Esophagus muscularis mucosa (tissue), 3 donors: ENCODE measurements at regions not wholly inside any gene's neighbourhood (a gene's known extent, or its start where the extent isn't known, plus 50 kb on each side); places are given as distances from the start of the nearest gene placed in this dataset.

Experiments
- POLR2A ChIP-seq: fragments of 450-650 bp; IDR thresholded peaks from one replicate; pipeline ENCODE4 v1.6.1; 2017; ENCODE audit warnings: antibody characterized with exemption, moderate library complexity, mild to moderate bottlenecking, low read depth
- TF ChIP-seq, protein P1 (sequence below), 3 experiments: fragments of 200-600 bp in 2 of 3; fragments of 450-650 bp in 1 of 3; sonication (generic) in 2 of 3; IDR thresholded peaks; one replicate each; pipeline ENCODE4 v1.5.1; 2017 to 2019; ENCODE audit warnings: antibody characterized with exemption in 3 of 3, mild to moderate bottlenecking in 2 of 3, moderate library complexity in 1 of 3

DNA sequence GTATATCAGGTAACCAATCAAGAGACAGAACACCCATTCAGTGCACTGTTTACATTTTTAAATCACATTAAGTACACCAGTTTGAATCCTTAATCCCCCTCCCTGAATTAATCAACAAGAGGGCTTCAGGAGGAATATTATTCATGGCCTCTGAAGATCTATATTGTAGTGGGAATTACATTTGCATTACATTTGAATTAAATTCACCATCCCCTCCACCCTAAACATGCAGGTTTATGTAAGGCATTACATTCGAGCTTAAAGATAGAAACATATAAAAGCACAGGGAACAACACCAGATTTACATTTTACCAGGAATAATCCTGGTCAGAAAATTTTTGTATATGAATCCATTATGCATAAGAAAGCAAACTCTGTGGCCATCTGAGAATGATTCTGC, 197.8 kb upstream of the KITLG start:
- TF ChIP-seq POLR2A, result no peak
- TF ChIP-seq, protein P1, sequence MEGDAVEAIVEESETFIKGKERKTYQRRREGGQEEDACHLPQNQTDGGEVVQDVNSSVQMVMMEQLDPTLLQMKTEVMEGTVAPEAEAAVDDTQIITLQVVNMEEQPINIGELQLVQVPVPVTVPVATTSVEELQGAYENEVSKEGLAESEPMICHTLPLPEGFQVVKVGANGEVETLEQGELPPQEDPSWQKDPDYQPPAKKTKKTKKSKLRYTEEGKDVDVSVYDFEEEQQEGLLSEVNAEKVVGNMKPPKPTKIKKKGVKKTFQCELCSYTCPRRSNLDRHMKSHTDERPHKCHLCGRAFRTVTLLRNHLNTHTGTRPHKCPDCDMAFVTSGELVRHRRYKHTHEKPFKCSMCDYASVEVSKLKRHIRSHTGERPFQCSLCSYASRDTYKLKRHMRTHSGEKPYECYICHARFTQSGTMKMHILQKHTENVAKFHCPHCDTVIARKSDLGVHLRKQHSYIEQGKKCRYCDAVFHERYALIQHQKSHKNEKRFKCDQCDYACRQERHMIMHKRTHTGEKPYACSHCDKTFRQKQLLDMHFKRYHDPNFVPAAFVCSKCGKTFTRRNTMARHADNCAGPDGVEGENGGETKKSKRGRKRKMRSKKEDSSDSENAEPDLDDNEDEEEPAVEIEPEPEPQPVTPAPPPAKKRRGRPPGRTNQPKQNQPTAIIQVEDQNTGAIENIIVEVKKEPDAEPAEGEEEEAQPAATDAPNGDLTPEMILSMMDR (IDR thresholded peaks at IDR 0.05), result no peak
